WTC11 (cell line): ENCODE measurements at regions not wholly inside any gene's neighbourhood (a gene's known extent, or its start where the extent isn't known, plus 50 kb on each side); places are given as distances from the start of the nearest gene placed in this dataset.

Source experiments
- CDX4 ChIP-seq: fragments of 250-450 bp; sonication (Bioruptor Pico); IDR thresholded peaks from 2 replicates; pipeline ENCODE4 v1.9.0; 2021; ENCODE audit warnings: moderate library complexity, mild to moderate bottlenecking, inconsistent platforms, borderline replicate concordance
- GABPB1 ChIP-seq: sonication (generic); formaldehyde crosslinking; IDR thresholded peaks from 2 replicates; pipeline ENCODE4 v1.8.1; 2023; ENCODE audit warnings: mild to moderate bottlenecking, missing genetic modification reagents
- NR1H2 ChIP-seq: sonication (generic); formaldehyde crosslinking; IDR thresholded peaks from 2 replicates; pipeline ENCODE4 v1.9.0; 2021; ENCODE audit warnings: mild to moderate bottlenecking, moderate library complexity, missing genetic modification reagents
- RORB ChIP-seq: fragments of 250-450 bp; sonication (Bioruptor Pico); IDR thresholded peaks from 2 replicates; pipeline ENCODE4 v1.9.0; 2021; ENCODE audit warnings: mild to moderate bottlenecking
- TF ChIP-seq, protein P1 (sequence below): fragments of 250-450 bp; sonication (Bioruptor Pico); IDR thresholded peaks from 2 replicates; pipeline ENCODE4 v2.1.2; 2022; ENCODE audit warnings: mild to moderate bottlenecking, moderate library complexity
- TF ChIP-seq, protein P2 (sequence below): fragments of 250-450 bp; sonication (Bioruptor Pico); conservative IDR thresholded peaks from 2 replicates; pipeline ENCODE4 v1.9.0; 2021; ENCODE audit warnings: mild to moderate bottlenecking
- TF ChIP-seq, protein P3 (sequence below): sonication (generic); formaldehyde crosslinking; conservative IDR thresholded peaks from 2 replicates; pipeline ENCODE4 v1.8.1; 2022; ENCODE audit warnings: mild to moderate bottlenecking, missing genetic modification reagents

DNA sequence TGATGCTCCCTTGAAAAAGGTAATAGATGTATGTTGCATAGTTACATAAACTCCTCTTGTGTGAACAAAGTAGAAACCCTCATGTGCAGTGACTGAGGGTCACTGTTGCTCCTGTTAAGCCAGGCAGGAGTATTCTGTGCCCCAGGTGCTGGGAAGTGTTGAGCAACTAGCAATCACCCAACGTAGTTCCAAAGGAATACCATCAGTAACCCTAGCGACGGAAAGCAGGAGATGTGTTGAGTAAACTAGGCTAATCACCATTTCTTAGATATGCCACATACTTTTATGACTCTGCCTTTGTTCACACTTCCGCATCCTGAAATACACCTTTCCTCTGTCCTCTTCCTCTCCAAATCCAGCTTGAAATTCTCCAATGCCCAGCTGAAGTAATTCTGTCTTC is 50.9 kb upstream of the TAB3 start (continued):
- TF ChIP-seq, protein P1, sequence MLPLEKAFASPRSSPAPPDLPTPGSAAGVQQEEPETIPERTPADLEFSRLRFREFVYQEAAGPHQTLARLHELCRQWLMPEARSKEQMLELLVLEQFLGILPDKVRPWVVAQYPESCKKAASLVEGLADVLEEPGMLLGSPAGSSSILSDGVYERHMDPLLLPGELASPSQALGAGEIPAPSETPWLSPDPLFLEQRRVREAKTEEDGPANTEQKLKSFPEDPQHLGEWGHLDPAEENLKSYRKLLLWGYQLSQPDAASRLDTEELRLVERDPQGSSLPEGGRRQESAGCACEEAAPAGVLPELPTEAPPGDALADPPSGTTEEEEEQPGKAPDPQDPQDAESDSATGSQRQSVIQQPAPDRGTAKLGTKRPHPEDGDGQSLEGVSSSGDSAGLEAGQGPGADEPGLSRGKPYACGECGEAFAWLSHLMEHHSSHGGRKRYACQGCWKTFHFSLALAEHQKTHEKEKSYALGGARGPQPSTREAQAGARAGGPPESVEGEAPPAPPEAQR (CRISPR knock-in tag): no peak
- TF ChIP-seq, protein P2, sequence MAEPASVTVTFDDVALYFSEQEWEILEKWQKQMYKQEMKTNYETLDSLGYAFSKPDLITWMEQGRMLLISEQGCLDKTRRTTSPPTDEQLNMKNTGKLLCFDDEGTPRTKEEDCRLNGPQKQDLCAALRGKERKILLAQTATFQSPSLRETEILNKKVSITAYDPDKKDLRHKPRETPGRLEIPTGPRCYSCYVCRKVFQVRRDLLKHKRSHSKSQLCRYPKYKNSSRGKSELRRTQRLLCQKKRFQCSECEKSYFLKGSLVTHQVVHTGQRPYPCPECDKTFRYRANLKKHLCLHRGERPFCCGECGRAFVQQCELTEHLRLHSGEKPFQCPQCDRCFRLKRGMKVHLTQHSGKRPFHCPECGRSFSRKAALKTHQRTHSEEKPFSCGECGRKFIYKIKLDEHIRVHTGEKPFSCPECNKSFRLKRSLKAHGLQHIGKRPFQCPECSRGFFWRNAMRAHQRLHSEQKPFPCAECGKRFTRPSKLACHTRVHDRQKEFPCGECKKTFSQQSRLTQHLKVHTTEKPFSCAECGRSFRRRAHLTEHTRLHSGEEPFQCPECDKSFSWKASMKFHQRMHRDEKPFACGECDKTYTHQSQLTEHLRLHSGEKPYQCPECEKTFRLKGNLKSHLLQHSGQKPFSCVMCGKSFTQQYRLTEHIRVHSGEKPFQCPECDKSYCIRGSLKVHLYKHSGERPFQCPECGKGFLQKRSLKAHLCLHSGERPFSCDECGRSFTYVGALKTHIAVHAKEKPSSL (CRISPR knock-in tag): no peak
- TF ChIP-seq GABPB1 (CRISPR knock-in tag) (no peak), CDX4 (CRISPR knock-in tag) (no peak), NR1H2 (CRISPR knock-in tag) (no peak), RORB (CRISPR knock-in tag) (no peak)
- TF ChIP-seq, protein P3, sequence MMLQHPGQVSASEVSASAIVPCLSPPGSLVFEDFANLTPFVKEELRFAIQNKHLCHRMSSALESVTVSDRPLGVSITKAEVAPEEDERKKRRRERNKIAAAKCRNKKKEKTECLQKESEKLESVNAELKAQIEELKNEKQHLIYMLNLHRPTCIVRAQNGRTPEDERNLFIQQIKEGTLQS (CRISPR knock-in tag): no peak
